ENCODE measurements at regions not wholly inside any gene's neighbourhood (a gene's known extent, or its start where the extent isn't known, plus 50 kb on each side); places are given as distances from the start of the nearest gene placed in this dataset.

DNA sequence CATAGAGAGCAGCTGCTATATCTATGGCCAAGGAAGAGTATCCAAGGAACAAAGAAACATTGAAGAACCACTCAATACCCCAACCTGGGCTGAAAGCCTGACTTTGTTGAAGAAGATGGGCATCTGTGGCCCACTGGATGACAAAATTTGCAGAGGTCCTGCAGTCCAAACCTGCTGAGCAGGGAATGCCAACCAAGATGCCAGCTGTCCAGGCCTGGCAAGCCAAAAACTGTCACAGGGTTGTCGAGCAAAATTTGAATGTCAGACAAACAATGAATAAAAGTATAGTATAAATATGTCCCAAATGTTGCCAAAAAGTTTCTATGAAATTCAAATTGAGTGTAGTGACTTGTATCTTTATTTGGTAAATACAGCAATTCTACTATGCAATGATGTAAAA, 1040.2 kb downstream of the PCDH9 start:
- no peak overlapping the region for H3K4me3 ChIP-seq (ENCODE audit: insufficient read depth, low read depth, low read length)
- no peak overlapping the region for H4K91ac ChIP-seq (ENCODE audit: insufficient read depth, low read depth, low read length)
- ChIA-PET POLR2A (ENCODE audit: unreplicated experiment) (interaction anchor here (0.7 kb wide), 1 partner anchor 83 kb away, joined by 3 read pairs; no protein-coding TSS in a partner anchor), CTCF (no interaction called here)
- H3K9ac ChIP-seq (ENCODE audit: low read depth, low read length), result no peak overlapping the region
- no peaks in the 10 kb centered on the region for H3K79me1 ChIP-seq (ENCODE audit: low read depth in 1 of 2, low read length in 2 of 2)
- no peak overlapping the region for H2BK5ac ChIP-seq (ENCODE audit: low read depth, low read length, poor library complexity, severe bottlenecking)
- no peak overlapping the region for H2BK15ac ChIP-seq (ENCODE audit: low read depth, low read length)
- no peak overlapping the region for H2AFZ ChIP-seq (replicated peaks; ENCODE audit: low read length, poor library complexity)
- H3K23ac ChIP-seq (ENCODE audit: low read depth, low read length), result no peak overlapping the region
- in situ Hi-C loops (cut with MboI; ENCODE audit: low sequenced_read_pairs) (no loop called here), intact Hi-C loops (cut with micrococcal nuclease) (no loop called here), dilution Hi-C loops (cut with HindIII; ENCODE audit: low sequenced_read_pairs, unreplicated experiment) (no loop called here)
- H2AK9ac ChIP-seq (replicated peaks; ENCODE audit: low read depth, low read length, poor library complexity), result no peak overlapping the region
- no peak overlapping the region for H2BK120ac ChIP-seq (ENCODE audit: low read depth, low read length)
- BruUV-seq (replicated peaks), result no TSS peak
- no peak overlapping the region for H2BK20ac ChIP-seq (ENCODE audit: low read depth, low read length)
- no peak overlapping the region for H3K56ac ChIP-seq (ENCODE audit: extremely low read depth, insufficient read depth, low read length)
- no peaks in the 10 kb centered on the region for H3K9me3 ChIP-seq (ENCODE audit: control insufficient read depth, insufficient read depth, low read length)
- no peak overlapping the region for H3K27ac ChIP-seq (ENCODE audit: insufficient read depth, low read length)
- no peaks in the 10 kb centered on the region for H3K36me3 ChIP-seq (ENCODE audit: control insufficient read depth, insufficient read depth, low read length)
- ATAC-seq (ENCODE audit: low read depth), result no peak
- H3K14ac ChIP-seq (replicated peaks; ENCODE audit: low read depth, low read length), result no peak overlapping the region
- H3K18ac ChIP-seq (ENCODE audit: low read depth, low read length), result no peak overlapping the region
- no peak overlapping the region for H3K4me2 ChIP-seq (ENCODE audit: low read depth, low read length)
- no peaks in the 10 kb centered on the region for H4K20me1 ChIP-seq (ENCODE audit: insufficient read depth, low read length)
- H2AK5ac ChIP-seq (ENCODE audit: low read depth, low read length), result no peak overlapping the region
- WGBS, 2 experiments (ENCODE audit: extremely low coverage in 2 of 2, insufficient read length in 1 of 2), result no CpG with 5 or more reads among the region's 1 CpG
- no peaks in the 10 kb centered on the region for H3K9me1 ChIP-seq (ENCODE audit: insufficient read depth, low read length)
- H4K5ac ChIP-seq (ENCODE audit: low read depth, low read length), result no peak overlapping the region
- DNase-seq, result no peak
- TF ChIP-seq POLR2A (IDR thresholded peaks at IDR 0.05; ENCODE audit: low read depth, low read length) (no peak), NFE2L2 (IDR thresholded peaks at IDR 0.05; ENCODE audit: low read depth, low read length) (no peak), CEBPB (IDR thresholded peaks at IDR 0.05; ENCODE audit: low read depth, low read length) (no peak), RCOR1 (IDR thresholded peaks at IDR 0.05; ENCODE audit: insufficient replicate concordance, low read length) (no peak), SMC3 (IDR thresholded peaks at IDR 0.05; ENCODE audit: low read depth, low read length) (no peak), MAFK (IDR thresholded peaks at IDR 0.05; ENCODE audit: low read depth, low read length) (no peak), BHLHE40 (IDR thresholded peaks at IDR 0.05; ENCODE audit: low read depth, low read length) (no peak), CHD1 (IDR thresholded peaks at IDR 0.05; ENCODE audit: low read depth, low read length) (no peak), RFX5 (IDR thresholded peaks at IDR 0.05; ENCODE audit: low read depth, low read length) (no peak), MAZ (IDR thresholded peaks at IDR 0.05; ENCODE audit: borderline replicate concordance, low read depth, low read length) (no peak), RAD21 (IDR thresholded peaks at IDR 0.05; ENCODE audit: low read length) (no peak), FOS (IDR thresholded peaks at IDR 0.05; ENCODE audit: low read depth, low read length) (no peak)
- TF ChIP-seq, protein P1, sequence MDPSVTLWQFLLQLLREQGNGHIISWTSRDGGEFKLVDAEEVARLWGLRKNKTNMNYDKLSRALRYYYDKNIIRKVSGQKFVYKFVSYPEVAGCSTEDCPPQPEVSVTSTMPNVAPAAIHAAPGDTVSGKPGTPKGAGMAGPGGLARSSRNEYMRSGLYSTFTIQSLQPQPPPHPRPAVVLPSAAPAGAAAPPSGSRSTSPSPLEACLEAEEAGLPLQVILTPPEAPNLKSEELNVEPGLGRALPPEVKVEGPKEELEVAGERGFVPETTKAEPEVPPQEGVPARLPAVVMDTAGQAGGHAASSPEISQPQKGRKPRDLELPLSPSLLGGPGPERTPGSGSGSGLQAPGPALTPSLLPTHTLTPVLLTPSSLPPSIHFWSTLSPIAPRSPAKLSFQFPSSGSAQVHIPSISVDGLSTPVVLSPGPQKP (IDR thresholded peaks at IDR 0.05; ENCODE audit: borderline replicate concordance, low read depth, low read length), result no peak
- TF ChIP-seq, protein P2, sequence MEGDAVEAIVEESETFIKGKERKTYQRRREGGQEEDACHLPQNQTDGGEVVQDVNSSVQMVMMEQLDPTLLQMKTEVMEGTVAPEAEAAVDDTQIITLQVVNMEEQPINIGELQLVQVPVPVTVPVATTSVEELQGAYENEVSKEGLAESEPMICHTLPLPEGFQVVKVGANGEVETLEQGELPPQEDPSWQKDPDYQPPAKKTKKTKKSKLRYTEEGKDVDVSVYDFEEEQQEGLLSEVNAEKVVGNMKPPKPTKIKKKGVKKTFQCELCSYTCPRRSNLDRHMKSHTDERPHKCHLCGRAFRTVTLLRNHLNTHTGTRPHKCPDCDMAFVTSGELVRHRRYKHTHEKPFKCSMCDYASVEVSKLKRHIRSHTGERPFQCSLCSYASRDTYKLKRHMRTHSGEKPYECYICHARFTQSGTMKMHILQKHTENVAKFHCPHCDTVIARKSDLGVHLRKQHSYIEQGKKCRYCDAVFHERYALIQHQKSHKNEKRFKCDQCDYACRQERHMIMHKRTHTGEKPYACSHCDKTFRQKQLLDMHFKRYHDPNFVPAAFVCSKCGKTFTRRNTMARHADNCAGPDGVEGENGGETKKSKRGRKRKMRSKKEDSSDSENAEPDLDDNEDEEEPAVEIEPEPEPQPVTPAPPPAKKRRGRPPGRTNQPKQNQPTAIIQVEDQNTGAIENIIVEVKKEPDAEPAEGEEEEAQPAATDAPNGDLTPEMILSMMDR (conservative IDR thresholded peaks at IDR 0.05; ENCODE audit: low read depth, low read length), result no peak
- no peaks in the 10 kb centered on the region for H3K4me1 ChIP-seq (ENCODE audit: control insufficient read depth, insufficient read depth, low read length)
- H3K4ac ChIP-seq (ENCODE audit: low read depth, low read length), result no peak overlapping the region
- no peak overlapping the region for H4K8ac ChIP-seq (ENCODE audit: low read depth in 2 of 2, low read length in 2 of 2)
- no peaks in the 10 kb centered on the region for H3K27me3 ChIP-seq (ENCODE audit: control insufficient read depth, insufficient read depth, low read length)
